ENCODE measurements at regions not wholly inside any gene's neighbourhood (a gene's known extent, or its start where the extent isn't known, plus 50 kb on each side); places are given as distances from the start of the nearest gene placed in this dataset.

DNA sequence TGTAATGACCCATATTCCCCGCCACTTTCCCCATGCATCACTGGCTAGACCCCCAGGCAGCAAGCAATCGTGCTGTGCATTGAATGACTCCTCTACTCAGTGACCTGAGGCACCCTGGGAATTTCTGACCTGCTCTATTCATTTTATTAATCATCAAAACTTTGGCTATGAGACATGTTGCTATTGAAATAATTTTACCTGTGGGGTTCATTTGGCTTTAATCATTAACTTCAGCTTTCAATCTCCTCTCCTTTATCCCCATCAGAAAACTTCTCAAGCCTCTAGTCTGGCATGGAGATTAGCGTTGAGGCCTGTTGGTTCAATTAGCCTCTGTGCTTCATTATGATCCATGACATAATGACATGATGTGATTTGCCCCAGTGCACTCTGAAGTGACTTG, 429.0 kb downstream of the ZNF608 start:
- TF ChIP-seq, protein P1, sequence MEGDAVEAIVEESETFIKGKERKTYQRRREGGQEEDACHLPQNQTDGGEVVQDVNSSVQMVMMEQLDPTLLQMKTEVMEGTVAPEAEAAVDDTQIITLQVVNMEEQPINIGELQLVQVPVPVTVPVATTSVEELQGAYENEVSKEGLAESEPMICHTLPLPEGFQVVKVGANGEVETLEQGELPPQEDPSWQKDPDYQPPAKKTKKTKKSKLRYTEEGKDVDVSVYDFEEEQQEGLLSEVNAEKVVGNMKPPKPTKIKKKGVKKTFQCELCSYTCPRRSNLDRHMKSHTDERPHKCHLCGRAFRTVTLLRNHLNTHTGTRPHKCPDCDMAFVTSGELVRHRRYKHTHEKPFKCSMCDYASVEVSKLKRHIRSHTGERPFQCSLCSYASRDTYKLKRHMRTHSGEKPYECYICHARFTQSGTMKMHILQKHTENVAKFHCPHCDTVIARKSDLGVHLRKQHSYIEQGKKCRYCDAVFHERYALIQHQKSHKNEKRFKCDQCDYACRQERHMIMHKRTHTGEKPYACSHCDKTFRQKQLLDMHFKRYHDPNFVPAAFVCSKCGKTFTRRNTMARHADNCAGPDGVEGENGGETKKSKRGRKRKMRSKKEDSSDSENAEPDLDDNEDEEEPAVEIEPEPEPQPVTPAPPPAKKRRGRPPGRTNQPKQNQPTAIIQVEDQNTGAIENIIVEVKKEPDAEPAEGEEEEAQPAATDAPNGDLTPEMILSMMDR (IDR thresholded peaks at IDR 0.05) = no peak
- TF ChIP-seq POLR2A (IDR thresholded peaks at IDR 0.05) = no peak

All from lower leg skin (tissue), 3 donors.